ENCODE measurements at regions not wholly inside any gene's neighbourhood (a gene's known extent, or its start where the extent isn't known, plus 50 kb on each side); places are given as distances from the start of the nearest gene placed in this dataset.

- FAIRE-seq (no peak), DNase-seq (ENCODE audit: low read depth) (no peak)
- Histone ChIP-seq H3K27me3 (ENCODE audit: control insufficient read depth, insufficient read depth, low read length) (no peaks in the 10 kb centered on the region), H3K4me3 (ENCODE audit: low read depth, low read length) (no peak overlapping the region), H3K36me3 (ENCODE audit: control insufficient read depth, insufficient read depth, low read length) (no peaks in the 10 kb centered on the region)
- no peak for TF ChIP-seq CTCF (IDR thresholded peaks at IDR 0.05; ENCODE audit: insufficient read depth, low read length, severe bottlenecking)
Measured at GRCh38 chr13:31476753-31477152, 262.6 kb upstream of the RXFP2 start.

DNA sequence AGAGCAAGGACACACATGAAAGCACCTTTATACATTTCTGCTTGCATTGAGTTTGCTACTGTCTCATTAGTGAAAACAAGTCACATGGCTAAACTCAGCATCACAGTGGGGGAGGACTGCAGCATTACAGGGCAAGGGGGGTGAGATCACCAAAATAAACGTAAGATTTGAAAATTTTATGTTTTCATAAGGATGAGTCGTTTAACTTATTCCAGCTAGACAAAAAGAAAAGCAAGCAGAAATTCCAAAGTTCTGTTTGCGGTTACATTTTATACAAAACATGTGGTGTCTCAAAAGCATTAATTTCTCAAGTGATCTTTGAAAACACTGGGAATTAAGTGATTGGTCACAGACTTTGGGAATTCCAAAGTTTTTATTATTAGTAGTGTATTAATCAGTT is 261.4 kb upstream of the RXFP2 start:
- no peak for DNase-seq (ENCODE audit: low read depth)
- no peaks in the 10 kb centered on the region for H3K27me3 ChIP-seq (ENCODE audit: control insufficient read depth, insufficient read depth, low read length)
- H3K36me3 ChIP-seq (ENCODE audit: control insufficient read depth, insufficient read depth, low read length): no peaks in the 10 kb centered on the region
- no peak for TF ChIP-seq CTCF (IDR thresholded peaks at IDR 0.05; ENCODE audit: insufficient read depth, low read length, severe bottlenecking)
- no peak for FAIRE-seq
- no peak overlapping the region for H3K4me3 ChIP-seq (ENCODE audit: low read depth, low read length)

- TF ChIP-seq CTCF (IDR thresholded peaks at IDR 0.05; ENCODE audit: insufficient read depth, low read length, severe bottlenecking): no peak
- FAIRE-seq: no peak
- no peaks in the 10 kb centered on the region for H3K36me3 ChIP-seq (ENCODE audit: control insufficient read depth, insufficient read depth, low read length)
- no peak overlapping the region for H3K4me3 ChIP-seq (ENCODE audit: low read depth, low read length)
- no peaks in the 10 kb centered on the region for H3K27me3 ChIP-seq (ENCODE audit: control insufficient read depth, insufficient read depth, low read length)
- DNase-seq (ENCODE audit: low read depth): peak; percentile 15
Measured at GRCh38 chr13:31485183-31485582, 254.1 kb upstream of the RXFP2 start.

DNA sequence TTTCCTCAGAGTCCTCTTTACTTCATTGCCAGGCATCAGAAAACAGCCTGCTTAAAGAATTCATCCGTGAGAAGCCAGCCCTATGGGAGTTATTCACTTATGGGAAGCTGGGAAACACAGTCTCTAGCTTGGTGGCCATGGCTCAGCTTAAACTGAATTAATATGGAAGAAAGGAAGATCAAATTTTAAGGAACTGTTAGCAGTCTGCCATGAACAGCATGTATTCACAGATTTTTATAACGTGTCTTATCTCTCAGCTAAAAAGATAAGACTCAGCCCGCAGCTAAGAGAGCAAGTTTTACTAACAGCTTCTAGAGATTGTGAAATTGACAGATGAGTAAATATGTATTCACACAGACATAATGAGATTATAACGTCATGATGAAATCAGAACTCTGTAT is 253.7 kb upstream of the RXFP2 start:
- FAIRE-seq: no peak
- no peaks in the 10 kb centered on the region for H3K36me3 ChIP-seq (ENCODE audit: control insufficient read depth, insufficient read depth, low read length)
- no peak overlapping the region for H3K4me3 ChIP-seq (ENCODE audit: low read depth, low read length)
- TF ChIP-seq CTCF (IDR thresholded peaks at IDR 0.05; ENCODE audit: insufficient read depth, low read length, severe bottlenecking): no peak
- H3K27me3 ChIP-seq (ENCODE audit: control insufficient read depth, insufficient read depth, low read length): no peaks in the 10 kb centered on the region
- DNase-seq (ENCODE audit: low read depth): peak; percentile 70

GRCh38 chr13:31495336-31495735 is 244.0 kb upstream of the RXFP2 start:
- no peaks in the 10 kb centered on the region for H3K27me3 ChIP-seq (ENCODE audit: control insufficient read depth, insufficient read depth, low read length)
- FAIRE-seq (no peak), DNase-seq (ENCODE audit: low read depth) (no peak)
- no peak overlapping the region for H3K4me3 ChIP-seq (ENCODE audit: low read depth, low read length)
- H3K36me3 ChIP-seq (ENCODE audit: control insufficient read depth, insufficient read depth, low read length): no peaks in the 10 kb centered on the region
- TF ChIP-seq CTCF (IDR thresholded peaks at IDR 0.05; ENCODE audit: insufficient read depth, low read length, severe bottlenecking): no peak

GRCh38 chr13:31499274-31499673 is 240.1 kb upstream of the RXFP2 start:
- FAIRE-seq (no peak), DNase-seq (ENCODE audit: low read depth) (no peak)
- Histone ChIP-seq H3K4me3 (ENCODE audit: low read depth, low read length) (no peak overlapping the region), H3K36me3 (ENCODE audit: control insufficient read depth, insufficient read depth, low read length) (no peaks in the 10 kb centered on the region), H3K27me3 (ENCODE audit: control insufficient read depth, insufficient read depth, low read length) (no peaks in the 10 kb centered on the region)
- TF ChIP-seq CTCF (IDR thresholded peaks at IDR 0.05; ENCODE audit: insufficient read depth, low read length, severe bottlenecking): no peak

Measured in bronchial epithelial cell (primary cell).